HUDEP-2 (cell line): ENCODE measurements at regions not wholly inside any gene's neighbourhood (a gene's known extent, or its start where the extent isn't known, plus 50 kb on each side); places are given as distances from the start of the nearest gene placed in this dataset.
A peak's percentile ranks its signal among the peaks of the same experiment; 100 is the strongest.

ENCODE experiments used
- DNase-seq, 76 experiments: peaks; one replicate each; lab custom pipeline; 2025; ENCODE audit not compliant: unreplicated experiment in 76 of 76; lab: John Stamatoyannopoulos, UW

DNA sequence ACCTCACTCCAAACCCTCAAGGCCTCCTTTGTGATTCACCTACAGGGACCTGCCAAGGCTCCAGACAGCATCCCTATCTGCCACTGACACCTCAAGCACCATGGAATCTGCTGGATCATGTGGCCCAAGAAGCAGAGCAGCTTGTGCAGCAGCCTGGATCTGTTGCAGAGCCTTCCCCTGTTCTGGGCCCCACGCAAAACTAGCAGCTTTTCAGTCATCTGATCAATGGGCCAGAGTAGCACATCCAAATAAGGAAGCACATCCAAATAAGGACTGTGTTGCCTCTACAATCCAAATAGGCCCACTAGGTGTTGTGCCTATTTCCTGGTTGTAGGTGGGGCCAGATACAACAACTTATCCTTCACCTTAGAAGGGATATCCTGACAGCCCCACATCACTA is 97.1 kb upstream of the GNAO1 start:
- DNase-seq: no peak

DNA sequence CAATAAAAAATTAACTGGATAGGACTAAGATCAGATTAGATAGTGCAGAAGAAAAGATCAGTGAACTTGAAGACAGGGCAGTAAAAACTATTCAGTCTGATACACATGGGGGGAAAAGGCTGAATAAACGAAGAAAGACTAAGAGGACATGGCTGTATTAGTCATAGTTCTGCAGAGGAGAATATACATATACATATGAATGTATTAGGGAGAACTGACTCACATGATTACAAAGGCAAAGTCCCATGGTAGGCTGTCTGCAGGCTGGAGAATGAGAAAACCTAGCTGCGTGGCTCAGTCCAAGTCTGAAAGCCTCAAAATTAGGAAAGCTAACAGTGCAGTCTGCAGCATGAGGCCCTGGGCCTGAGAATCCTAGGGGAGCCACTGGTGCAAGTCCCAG is 98.2 kb upstream of the GNAO1 start:
- DNase-seq: no peak

DNA sequence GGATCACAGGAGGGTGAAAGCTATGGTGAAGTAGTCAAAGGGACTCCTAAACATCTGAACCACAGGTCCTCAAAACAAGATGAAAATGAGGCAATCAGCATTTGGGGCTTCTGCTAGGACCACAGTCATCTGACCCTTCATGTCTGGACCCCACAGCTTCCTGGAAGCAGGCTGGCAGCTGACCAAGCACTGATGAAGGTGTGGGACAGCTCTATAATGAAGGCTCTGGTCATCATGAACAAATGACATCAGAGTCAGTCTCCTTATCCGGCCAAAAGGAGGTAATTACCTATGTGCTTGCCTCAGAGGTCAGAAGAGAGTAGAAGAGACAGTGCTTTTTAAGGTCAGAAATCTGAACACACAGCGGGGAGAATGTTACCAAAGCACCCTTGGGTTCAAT is 101.2 kb upstream of the GNAO1 start:
- DNase-seq: no peak

DNA sequence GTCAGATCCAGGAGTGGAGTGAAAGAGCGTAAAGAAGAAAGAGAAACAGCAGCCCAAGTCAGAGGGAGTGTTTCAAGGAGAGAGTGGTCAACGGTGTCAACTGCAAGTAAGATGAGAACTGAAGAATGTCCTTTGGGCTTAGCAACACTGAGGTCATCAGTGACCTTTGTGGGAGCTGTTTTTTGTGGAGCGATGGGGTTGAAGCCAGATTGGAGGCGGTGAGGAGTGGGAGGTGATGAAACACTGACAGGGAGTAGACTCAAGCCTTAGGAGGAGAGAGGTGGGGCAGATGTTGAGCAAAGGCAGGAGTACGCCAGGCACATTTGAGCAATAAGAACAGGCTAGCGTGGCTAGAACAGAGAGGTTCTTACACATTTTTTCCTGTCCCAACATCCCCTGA is 103.7 kb upstream of the GNAO1 start:
- DNase-seq: no peak

DNA sequence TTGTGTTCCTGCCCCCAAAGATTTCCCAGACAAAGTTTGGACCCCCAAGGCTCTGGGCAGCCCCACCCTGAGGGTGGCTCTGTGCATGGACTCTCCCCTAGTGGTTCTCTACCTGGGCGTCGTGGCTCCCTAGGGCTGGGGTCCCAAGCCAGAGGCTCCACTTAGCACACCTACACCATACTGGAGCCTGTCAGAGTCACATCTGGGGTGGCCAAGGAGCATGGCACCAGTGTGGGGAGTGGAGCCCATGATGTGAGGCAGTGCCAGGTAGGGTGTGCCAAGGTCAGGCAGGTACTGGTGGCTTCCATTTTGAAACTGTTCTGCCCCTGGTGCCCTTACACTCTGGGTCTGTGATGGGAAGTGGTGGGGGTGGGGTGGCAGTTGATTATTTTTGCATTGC is 109.9 kb upstream of the GNAO1 start:
- DNase-seq: no peak

DNA sequence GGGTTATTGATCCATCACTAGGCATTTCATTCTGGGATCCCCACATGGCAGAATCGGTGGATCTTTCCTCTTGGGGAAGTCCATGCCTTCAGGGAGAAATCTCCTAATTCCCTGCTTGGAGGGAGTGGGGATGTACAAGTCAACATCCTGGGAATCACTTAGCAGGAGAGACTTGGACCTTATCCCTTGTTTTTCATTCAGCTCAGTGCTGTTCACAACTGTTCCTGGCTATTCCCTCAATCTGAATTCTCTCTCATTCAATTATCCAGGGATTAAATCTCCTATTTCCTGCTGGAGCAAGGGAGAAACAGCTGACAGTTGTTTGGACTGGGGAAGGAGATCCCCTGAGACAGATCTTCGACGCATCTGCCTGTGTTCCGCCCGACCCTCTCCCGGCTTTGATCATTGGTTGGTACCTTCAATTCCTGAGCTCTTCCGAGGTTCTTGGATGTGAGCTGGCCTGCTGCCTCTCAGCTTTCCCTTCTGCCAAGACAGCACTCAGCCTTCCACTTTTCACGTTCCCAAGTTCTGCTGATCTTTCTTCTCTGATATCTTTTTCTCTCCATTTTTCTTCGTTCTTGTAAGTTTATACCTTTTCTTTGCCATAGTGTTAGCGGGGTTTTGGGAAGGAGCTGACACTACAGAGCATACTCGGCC is 115.4 kb upstream of the GNAO1 start:
- no peak for DNase-seq

DNA sequence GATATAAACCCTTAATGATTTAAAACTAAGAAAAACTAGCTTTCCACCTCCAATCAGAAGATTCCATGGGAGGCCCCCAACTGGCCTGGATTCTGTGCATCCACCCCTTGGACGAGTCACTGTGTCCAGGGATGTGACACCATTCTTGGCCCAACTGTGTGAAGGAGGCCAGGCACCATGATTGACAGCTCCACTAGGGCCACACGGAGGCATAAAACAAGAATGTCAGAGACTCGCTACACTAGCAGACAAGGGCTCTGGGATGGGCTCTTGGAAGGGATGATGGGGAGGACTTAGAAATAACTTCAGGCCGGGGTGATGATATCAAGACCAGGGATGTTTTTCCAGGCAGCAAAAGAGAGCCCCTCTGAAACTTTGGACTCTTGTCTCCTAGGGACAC is 117.8 kb upstream of the GNAO1 start:
- DNase-seq: no peak

DNA sequence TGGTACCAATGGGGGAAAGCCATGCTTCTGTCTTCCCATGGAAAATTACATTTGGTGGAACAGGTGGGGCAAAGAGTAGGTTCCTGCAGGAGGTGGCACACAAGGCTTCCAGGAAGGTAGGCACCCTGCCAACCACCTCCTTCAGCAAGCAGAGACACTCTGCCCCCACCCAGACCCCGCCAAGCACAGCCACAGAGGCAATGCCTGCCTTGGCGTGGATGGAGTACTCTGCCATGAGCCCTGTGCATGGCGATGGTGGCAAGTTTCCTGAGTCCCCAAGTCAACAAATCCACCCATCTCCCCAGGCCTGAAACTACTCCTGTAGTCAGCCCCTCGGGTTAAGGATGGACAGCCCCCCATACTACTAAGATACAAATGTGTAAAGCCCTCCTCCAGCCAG is 119.2 kb upstream of the GNAO1 start:
- no peak for DNase-seq

DNA sequence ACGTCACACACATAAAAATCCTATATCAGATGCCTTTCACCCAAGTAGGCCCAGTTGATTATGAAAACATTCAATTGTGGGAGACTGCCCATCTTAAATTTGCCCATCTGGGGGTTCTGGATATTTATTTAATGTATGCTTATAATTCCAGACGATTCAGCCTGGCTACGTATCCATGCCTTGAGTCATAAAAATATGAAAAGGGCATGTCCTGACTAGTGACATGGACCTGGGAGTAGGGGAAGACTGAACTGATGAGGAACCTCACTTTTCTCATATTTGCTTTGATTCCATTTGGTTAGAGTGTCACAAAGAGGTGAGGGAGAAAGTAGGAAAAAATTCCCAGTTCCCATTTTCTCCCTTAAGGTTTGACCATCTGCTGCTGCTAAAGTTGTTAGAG is 122.5 kb upstream of the GNAO1 start:
- no peak for DNase-seq

DNA sequence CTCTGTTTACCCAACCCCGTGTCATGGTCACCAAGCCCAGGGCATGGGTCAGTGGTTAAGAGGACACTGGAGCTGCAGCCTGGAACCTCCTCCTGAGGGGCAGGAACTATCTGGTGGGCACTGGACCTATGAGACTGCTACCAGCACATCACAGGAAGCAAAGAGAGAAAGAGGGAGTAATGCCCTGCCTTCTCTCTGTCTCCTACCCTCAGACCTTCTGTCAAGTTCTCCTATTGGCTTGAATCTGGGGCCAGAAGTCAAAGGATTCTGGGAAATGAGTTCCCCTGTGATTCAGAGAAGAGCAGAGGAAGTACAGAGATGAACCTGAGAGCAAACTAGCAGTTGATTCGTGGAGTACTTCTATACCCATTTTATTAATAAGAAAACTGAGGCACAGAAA is 123.0 kb upstream of the GNAO1 start:
- no peak for DNase-seq

DNA sequence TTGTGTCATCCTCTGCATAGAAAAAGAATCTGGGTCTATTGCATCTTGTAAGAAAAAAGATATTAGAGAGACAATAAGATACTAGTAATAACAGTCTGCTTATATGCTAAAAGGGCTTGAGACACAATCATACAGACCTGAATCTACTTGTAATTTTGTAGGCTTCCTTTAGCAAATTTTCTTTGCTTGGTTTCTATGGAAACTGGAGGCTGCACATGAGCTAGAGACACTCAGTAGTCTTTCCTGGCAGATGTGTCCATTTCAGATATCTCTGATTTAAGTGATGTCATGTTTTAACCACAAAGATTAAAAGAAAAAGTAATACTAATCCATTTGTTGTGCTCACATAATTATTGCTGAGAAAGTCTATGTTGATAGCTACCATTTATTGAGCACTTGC is 123.9 kb upstream of the GNAO1 start:
- no peak for DNase-seq

DNA sequence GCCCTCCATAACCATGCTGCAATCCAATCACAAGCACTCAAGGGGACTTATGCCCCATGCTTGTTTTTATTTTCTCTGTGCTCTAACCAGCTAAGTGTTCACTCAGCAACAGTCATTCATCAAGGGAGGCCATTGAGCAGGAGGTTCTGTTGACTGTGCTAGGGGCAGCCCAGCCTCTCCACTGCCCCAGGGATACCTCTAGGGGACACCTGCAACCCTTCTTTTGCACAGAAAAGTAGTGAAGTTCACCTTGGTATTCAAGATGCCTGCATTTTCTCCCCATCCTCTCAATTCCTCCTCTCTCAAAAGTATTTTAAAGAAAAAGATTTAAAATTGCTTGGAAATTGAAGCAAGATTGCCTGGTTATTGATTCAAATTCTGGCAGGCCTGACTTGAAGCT is 124.7 kb upstream of the GNAO1 start:
- DNase-seq: no peak

DNA sequence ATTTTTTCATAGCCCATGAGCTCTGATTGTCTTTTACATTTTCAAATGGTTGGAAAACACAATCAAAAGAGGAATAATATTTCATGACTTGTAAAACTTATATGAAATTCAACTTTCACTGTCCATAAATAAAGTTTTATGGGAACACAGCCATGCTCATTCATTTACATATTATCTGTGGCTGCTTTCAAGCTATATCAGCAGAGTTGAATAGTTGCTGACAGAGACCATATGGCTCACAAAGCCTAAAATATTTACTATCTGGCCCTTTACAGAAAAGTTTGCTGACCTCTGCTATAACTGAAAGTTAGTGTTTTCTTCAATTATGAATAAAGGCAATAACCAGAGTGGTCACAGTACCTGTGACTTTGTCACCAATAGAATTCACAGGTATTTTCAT is 128.2 kb upstream of the GNAO1 start:
- DNase-seq: no peak

DNA sequence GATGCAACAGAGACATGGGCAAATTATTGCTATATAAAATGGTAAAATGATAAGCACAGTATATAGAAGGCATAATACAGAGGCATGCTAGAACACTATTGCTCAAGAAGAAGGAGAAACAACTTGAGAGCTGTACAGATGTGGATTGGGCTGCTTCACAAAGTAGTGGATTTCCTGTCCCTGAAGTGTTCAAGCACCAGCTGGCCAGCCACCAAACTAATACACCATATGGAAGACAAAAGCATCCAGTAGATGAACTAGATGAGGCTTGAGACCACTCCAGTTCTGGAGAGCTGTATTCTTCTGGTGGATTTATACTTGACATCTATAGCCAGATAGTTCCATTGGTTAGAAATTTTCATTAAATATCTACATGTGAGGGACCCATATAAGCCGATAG is 134.1 kb upstream of the GNAO1 start:
- no peak for DNase-seq

DNA sequence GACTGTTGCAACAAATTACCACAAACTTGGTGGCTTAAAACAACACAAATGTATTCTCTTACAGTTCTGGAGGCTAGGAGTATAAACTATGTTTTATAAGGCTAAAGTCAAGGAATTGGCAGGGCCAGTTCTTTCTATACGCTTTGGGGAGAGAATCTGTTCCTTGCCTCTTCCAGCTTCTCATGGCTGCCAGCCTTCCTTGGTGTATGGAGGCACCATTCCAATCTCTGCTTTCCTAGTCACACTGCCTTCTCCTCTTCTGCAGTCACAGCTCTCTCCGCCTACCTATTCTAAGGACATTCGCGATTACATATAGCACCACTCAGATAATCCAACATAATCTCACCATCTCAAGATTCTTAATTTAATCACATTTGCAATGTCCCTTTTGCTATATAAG is 140.4 kb upstream of the GNAO1 start:
- DNase-seq: no peak

DNA sequence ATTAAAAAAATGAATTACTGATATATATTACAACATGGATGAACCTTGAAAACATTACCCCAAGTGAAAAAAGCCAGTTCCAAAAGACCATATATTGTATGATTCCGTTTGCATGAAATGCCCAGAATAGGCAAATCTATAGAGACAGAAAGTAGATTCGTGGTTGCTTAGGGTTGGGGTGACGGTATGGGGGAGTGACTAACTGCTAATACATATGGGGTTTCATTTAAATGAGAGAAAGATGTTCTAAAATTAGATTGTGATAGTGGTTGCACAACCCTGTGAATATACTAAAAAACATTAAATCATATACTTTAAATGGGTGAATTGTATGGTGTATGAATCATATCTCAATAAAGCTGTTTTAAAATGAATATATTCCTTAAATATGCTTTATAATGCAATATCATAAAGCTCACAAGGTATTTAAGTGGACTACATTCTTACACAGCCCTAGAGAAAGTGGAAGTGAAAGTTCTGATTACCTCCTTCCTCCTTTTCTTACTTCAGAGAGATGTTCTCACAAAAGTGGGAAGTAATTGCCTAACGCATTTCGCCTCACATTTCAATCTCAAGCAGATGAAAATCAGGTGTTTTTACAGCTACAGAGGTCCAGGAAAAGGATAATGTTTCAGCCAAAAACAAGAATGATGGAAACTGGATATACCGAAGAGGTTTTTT is 142.7 kb upstream of the GNAO1 start:
- no peak for DNase-seq

DNA sequence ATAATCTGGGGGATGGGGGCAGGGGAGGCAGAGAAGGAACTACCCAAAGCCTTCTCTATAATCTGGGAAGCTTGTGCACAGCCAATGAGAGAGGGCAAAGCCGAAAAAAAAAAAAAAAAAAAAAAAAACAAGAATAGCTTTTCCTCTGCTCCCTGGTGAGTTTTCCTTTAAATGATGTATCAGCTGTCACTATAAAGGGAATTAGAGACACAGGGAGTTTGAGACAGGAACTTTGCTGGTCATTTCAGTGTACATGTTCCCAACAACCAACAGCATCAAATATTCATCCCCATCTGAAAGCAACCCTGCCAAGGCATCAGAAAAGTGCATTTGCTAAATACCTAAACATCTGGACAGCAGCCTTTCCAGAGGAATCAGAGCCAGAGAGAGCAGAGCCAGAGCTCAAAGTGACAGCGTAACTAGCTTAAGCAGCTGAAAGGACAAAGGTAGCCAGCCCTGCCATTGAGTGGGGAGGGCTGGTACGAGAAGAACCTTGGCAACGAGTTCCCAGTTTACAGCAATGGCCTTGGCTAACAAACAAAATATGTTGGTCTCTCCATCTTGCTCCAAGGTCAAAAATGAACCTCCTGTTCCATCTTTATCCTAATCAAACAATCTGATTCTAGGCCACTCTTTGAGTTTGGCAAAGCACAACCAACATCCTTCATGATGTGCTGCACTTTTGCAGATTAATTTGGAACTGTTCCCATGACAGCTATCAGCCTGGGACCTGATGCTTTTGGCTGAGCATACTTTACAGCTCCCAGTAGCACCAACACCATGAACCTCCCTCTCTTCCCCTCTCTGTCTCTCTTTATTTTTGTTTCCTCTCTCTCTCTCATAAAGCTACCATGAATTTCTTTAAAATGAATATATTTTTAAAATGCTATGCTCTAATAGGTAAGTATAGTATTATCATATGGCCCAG is 143.7 kb upstream of the GNAO1 start:
- no peak for DNase-seq

DNA sequence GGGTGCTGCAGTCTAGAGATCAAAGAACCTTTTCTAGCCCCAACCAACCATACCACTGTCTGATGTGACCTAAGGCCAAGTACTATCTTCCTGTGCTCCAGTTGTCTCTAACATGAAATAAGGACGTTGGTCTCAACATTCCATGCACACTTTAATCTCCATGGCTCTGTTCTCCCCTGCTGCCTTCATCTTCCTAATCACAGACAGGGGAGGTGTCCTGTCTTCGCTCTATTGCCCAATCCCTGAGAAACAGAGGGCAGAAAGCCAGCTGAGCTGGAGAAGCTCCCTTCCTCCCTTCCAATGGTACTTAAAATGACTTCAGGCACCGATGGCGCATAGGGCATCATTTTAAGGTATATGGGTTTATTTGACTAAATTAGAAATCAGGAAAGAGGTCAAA is 148.9 kb upstream of the GNAO1 start:
- DNase-seq: no peak

DNA sequence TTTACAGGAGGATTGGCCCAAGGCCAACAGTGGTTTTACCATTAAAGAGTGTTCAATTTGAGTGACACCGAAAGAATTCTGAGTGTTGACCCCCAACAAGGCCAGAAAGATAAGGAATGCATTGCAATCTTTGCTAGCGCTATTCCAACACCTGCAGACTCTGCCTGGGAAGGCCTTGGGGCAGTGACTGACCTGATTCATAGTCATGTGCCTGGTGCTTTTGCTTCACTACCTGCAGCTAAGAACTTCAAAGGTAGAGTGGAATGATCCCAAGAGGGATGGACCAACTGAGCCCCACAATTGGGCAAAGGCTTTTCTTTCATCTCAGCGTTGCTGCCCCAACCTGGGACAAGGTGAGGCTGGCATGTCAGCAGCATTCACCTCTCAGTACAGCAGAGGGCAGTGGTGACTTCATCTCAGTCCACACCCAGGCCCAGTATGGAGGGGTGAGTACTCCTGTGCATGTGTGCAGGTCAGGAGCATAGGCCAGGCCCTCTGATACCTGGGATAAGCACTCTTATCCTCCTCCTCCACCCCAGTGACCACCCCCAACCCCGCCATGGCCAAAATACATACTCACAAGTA is 149.6 kb upstream of the GNAO1 start:
- DNase-seq: peak in 10 of 76 experiments; percentile 0 to 27 (median 8)

DNA sequence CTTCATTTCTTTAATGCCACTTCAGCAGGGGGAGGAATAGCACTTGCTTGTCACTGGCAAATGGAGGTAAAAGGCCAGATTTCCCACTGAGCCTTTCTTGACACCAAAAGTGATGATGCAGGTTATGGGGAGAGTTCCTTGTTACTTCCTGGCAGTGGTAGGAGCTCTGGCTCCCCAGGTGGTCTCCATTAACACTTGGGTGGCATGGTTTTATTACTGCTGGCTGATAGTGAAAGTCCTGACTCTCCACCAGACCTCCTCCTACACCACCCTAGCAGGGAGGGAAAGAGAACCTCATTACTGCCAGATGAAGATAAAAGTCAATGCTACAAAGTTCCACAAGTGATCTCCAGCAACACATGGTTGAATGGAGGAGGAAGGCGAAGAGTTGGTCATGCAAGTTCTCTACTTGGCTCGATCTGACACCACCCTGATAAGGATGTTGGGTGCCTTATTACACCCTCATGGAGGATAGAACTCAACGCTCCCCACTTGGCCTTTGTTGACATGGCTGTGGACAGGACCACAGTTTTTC is 152.7 kb upstream of the GNAO1 start:
- peak in 32 of 76 experiments; percentile 1 to 75 (median 22) for DNase-seq

DNA sequence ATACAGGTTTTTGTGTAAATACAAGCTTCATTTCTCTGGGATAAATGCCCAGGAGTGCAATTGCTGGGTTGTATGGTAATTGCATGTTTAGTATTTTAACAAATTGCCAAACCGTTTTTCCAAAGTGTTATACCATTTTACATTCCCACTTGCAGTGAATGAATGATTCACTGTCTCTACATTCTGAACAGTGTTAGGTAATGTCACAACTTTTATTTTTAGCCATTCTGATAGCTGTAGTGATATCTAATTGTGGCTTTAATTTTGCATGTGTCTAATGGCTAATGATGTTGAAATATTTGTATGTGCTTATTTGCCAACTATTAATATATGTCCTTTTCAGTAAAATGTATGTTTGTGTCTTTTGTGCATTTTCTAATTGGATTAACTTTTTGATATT is 156.9 kb upstream of the CES5A start:
- no peak for DNase-seq
